ENCODE measurements at regions not wholly inside any gene's neighbourhood (a gene's known extent, or its start where the extent isn't known, plus 50 kb on each side); places are given as distances from the start of the nearest gene placed in this dataset.
"Not testable (repeated sequence)": the region's sequence is repeated elsewhere in the genome, so short reads cannot be mapped to it uniquely, and the experiment has no call there.

DNA sequence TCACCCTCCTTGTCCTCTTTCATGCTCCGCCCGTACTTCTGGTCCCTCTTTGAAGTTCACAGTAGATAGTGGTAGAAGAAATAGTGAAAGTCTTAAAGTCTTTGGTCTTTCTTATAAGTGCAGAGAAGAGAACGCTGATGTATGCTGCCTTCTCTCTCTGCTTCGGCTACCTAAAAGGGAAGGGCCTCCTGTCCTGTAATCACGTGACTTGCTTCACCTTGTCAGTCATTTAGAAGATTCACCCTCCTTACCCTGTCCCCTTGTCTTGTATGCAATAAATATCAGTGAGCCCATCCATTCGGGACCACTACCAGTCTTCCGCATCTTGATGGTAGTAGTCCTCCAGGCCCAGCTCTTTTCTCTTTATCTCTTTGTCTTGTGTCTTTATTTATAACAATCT is 144.6 kb downstream of the ARL4C start:
- peaks cover 18% of the 10 kb centered on the region for H3K4me1 ChIP-seq (ENCODE audit: control insufficient read depth, insufficient read depth, low read length)
- intact Hi-C loops (cut with micrococcal nuclease) = no loop called here
- 98% methylated on average over 7 of the region's 7 CpGs for WGBS (ENCODE audit: insufficient coverage)
- Mint-ChIP-seq H3K36me3 (peaks cover 11% of the 10 kb centered on the region), H3K4me1 (peaks cover 26 to 27% of the 10 kb centered on the region in 2 donors), H3K27me3 (ENCODE audit: low read depth in 2 of 2) (no peaks in the 10 kb centered on the region), H3K4me3 (no peak overlapping the region), H3K9me3 (peaks cover 0 to 3% of the 10 kb centered on the region in 2 donors), H3K27ac (no peak overlapping the region)
- H3K36me3 ChIP-seq (ENCODE audit: control insufficient read depth, insufficient read depth, low read length) = no peaks in the 10 kb centered on the region
- H3K27me3 ChIP-seq (ENCODE audit: control insufficient read depth, insufficient read depth, low read length) = no peaks in the 10 kb centered on the region
- H3K9me3 ChIP-seq (ENCODE audit: control insufficient read depth, insufficient read depth, low read length) = no peaks in the 10 kb centered on the region
- TF ChIP-seq CTCF (IDR thresholded peaks at IDR 0.05) = no peak
- DNase-seq = no peak
- ATAC-seq = no peak
- no peak overlapping the region for H3K4me3 ChIP-seq (ENCODE audit: low read length)
- H3K27ac ChIP-seq (ENCODE audit: low read length) = no peak overlapping the region

- DNase-seq; H3K9me3 ChIP-seq (ENCODE audit: control insufficient read depth, insufficient read depth, low read length); intact Hi-C loops (cut with micrococcal nuclease); H3K4me3 ChIP-seq (ENCODE audit: low read length); H3K27me3 Mint-ChIP-seq (ENCODE audit: low read depth in 2 of 2); H3K27ac Mint-ChIP-seq; H3K27ac ChIP-seq (ENCODE audit: low read length); H3K4me3 Mint-ChIP-seq; H3K27me3 ChIP-seq (ENCODE audit: control insufficient read depth, insufficient read depth, low read length); ATAC-seq; H3K36me3 ChIP-seq (ENCODE audit: control insufficient read depth, insufficient read depth, low read length); H3K9me3 Mint-ChIP-seq: not testable (repeated sequence)
- H3K36me3 Mint-ChIP-seq = peaks cover 11% of the 10 kb centered on the region
- peaks cover 20% of the 10 kb centered on the region for H3K4me1 ChIP-seq (ENCODE audit: control insufficient read depth, insufficient read depth, low read length)
- 96% methylated on average over 10 of the region's 10 CpGs for WGBS (ENCODE audit: insufficient coverage)
- H3K4me1 Mint-ChIP-seq = peaks cover 28 to 29% of the 10 kb centered on the region in 2 donors
Observed at GRCh38 chr2:234351866-234352265, 145.0 kb downstream of the ARL4C start.

DNA sequence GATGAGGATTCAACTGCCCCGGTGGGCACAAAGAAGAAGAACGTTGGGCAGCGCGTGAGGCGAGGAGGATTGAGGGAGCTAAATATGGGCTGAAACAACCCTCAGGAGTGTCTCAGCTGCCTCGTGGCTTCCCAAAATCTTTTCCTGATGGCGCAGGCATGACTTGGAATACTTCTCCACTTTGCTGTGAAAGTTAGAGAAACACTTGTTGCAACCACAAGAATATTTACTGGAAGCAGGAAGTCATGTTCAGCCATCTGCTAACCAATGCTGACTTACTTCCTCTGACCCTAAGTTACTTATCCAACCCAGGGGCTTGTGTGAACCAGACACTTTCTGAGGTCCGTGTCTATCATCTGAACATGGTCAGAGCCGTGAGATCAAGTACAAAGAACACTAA is 148.8 kb downstream of the ARL4C start:
- intact Hi-C loops (cut with micrococcal nuclease) = no loop called here
- Mint-ChIP-seq H3K27ac (peak overlapping the region; percentile 72 to 75), H3K4me1 (peaks cover 32 to 34% of the 10 kb centered on the region in 2 donors), H3K36me3 (peaks cover 7% of the 10 kb centered on the region), H3K9me3 (peaks cover 0 to 1% of the 10 kb centered on the region in 2 donors), H3K27me3 (ENCODE audit: low read depth in 2 of 2) (no peaks in the 10 kb centered on the region), H3K4me3 (no peak overlapping the region)
- Histone ChIP-seq H3K27me3 (ENCODE audit: control insufficient read depth, insufficient read depth, low read length) (no peaks in the 10 kb centered on the region), H3K27ac (ENCODE audit: low read length) (peak overlapping the region; percentile 22), H3K36me3 (ENCODE audit: control insufficient read depth, insufficient read depth, low read length) (no peaks in the 10 kb centered on the region), H3K4me3 (ENCODE audit: low read length) (no peak overlapping the region), H3K4me1 (ENCODE audit: control insufficient read depth, insufficient read depth, low read length) (peaks cover 11% of the 10 kb centered on the region), H3K9me3 (ENCODE audit: control insufficient read depth, insufficient read depth, low read length) (no peaks in the 10 kb centered on the region)
- TF ChIP-seq CTCF (IDR thresholded peaks at IDR 0.05) = no peak
- ATAC-seq = peak; percentile 67 to 97 (median 72)
- 53% methylated on average over 9 of the region's 9 CpGs for WGBS (ENCODE audit: insufficient coverage)
- no peak for DNase-seq

DNA sequence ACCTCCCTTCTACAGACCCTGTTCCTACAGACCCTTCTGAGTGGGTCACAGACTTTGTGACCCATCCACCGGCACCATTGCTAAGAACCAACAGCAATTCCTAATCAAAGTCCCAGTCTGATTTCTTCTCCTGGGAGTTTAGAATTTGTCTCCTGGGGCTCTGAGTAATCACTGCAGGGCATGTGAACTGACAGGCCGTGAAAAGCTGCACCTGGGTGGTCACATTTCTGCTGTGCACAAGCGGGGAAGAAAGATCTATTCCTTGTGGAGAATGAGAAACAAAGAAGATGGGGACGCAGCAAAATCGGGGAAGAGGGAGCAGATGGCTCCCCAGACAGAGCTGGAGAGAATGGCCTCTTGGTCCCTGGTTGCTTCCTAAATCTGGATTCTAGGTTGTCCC is 151.0 kb downstream of the ARL4C start:
- H3K4me3 ChIP-seq (ENCODE audit: low read length) = no peak overlapping the region
- Mint-ChIP-seq H3K27ac (peak overlapping the region; percentile 14 to 34), H3K4me3 (no peak overlapping the region), H3K4me1 (peaks cover 34 to 36% of the 10 kb centered on the region in 2 donors), H3K27me3 (ENCODE audit: low read depth in 2 of 2) (no peaks in the 10 kb centered on the region), H3K36me3 (no peaks in the 10 kb centered on the region), H3K9me3 (no peaks in the 10 kb centered on the region)
- no peak for TF ChIP-seq CTCF (IDR thresholded peaks at IDR 0.05)
- DNase-seq = no peak
- H3K36me3 ChIP-seq (ENCODE audit: control insufficient read depth, insufficient read depth, low read length) = no peaks in the 10 kb centered on the region
- intact Hi-C loops (cut with micrococcal nuclease) = no loop called here
- ATAC-seq = no peak
- H3K9me3 ChIP-seq (ENCODE audit: control insufficient read depth, insufficient read depth, low read length) = no peaks in the 10 kb centered on the region
- WGBS (ENCODE audit: insufficient coverage) = 96% methylated on average over 5 of the region's 5 CpGs
- H3K4me1 ChIP-seq (ENCODE audit: control insufficient read depth, insufficient read depth, low read length) = peaks cover 11% of the 10 kb centered on the region
- no peak overlapping the region for H3K27ac ChIP-seq (ENCODE audit: low read length)
- H3K27me3 ChIP-seq (ENCODE audit: control insufficient read depth, insufficient read depth, low read length) = no peaks in the 10 kb centered on the region

All from natural killer cell (primary cell).